SK-N-MC (cell line): ENCODE measurements at regions not wholly inside any gene's neighbourhood (a gene's known extent, or its start where the extent isn't known, plus 50 kb on each side); places are given as distances from the start of the nearest gene placed in this dataset.

Experiments used
- EZH2 ChIP-seq: fragments of 200-600 bp; sonication (generic); IDR thresholded peaks from one replicate; pipeline ENCODE4 v1.6.1; 2017; ENCODE audit warnings: antibody characterized with exemption
- FOXP2 ChIP-seq: optimal IDR thresholded peaks from 2 replicates; pipeline ENCODE3; 2011; ENCODE audit warnings: mild to moderate bottlenecking, moderate library complexity; ENCODE audit not compliant: insufficient read depth; ENCODE audit errors: extremely low read length, control extremely low read depth
- POLR2AphosphoS5 ChIP-seq: IDR thresholded peaks from 2 replicates; pipeline ENCODE4 v1.6.1; 2012; ENCODE audit warnings: mild to moderate bottlenecking, low read depth, low read length, borderline replicate concordance

DNA sequence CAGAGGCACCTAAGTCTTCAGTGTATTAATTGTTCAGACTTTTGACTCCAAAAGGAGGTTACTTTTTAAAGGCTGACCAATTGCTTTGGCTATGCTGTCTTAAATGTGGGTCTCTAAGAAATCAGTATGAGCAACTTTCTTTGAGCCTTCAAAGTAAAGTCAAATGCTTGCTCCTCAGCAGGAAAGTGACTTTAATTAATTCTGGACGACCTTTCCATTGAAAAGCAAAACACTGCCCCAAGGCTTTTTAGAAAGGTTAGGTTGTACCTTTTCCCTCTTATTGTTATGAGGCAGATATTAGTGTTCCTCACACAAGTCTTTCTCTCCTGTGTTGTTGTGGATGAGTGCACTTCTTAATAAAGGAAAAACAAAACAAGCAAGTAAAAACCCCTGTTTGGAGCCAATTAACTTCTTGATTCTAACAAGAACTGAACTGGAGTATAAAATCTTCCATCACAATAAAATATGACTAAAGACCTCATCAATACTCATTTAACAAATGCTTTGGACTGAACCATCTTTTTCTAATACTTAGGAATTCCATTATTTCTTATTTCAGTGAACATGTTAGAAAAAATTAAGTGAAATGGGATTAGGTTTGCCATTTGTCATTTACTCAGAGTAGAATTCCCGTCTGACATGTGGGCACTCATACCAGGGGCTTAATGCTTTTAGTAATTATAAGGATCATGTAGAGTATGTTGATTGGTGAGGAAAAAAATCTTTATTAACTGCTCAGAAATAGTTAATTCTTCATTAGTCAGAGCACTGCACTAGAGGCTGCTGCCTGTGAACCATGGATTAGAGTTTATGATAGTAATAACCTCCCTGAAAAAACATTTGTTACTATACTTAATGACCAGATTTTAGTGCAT is 159.1 kb upstream of the ZNF608 start:
- no peak for TF ChIP-seq FOXP2
- no peak for TF ChIP-seq EZH2
- TF ChIP-seq POLR2AphosphoS5, result no peak
